Choroid plexus epithelial cell (primary cell): ENCODE measurements at regions not wholly inside any gene's neighbourhood (a gene's known extent, or its start where the extent isn't known, plus 50 kb on each side); places are given as distances from the start of the nearest gene placed in this dataset.

ENCODE experiments used
- DNase-seq: peaks from one replicate; pipeline ENCODE4 v3.0.0-alpha.2; 2010; ENCODE audit warnings: low read depth
- H3K4me3 ChIP-seq: 2 replicates; pipeline ENCODE4 v1.5.1; 2011; ENCODE audit warnings: low read depth, mild to moderate bottlenecking, control low read depth, low read length, moderate library complexity
- CTCF ChIP-seq: conservative IDR thresholded peaks from 2 replicates; pipeline ENCODE4 v1.5.1; 2011; ENCODE audit warnings: low read depth, mild to moderate bottlenecking, control low read depth, inconsistent platforms, low read length, moderate library complexity

DNA sequence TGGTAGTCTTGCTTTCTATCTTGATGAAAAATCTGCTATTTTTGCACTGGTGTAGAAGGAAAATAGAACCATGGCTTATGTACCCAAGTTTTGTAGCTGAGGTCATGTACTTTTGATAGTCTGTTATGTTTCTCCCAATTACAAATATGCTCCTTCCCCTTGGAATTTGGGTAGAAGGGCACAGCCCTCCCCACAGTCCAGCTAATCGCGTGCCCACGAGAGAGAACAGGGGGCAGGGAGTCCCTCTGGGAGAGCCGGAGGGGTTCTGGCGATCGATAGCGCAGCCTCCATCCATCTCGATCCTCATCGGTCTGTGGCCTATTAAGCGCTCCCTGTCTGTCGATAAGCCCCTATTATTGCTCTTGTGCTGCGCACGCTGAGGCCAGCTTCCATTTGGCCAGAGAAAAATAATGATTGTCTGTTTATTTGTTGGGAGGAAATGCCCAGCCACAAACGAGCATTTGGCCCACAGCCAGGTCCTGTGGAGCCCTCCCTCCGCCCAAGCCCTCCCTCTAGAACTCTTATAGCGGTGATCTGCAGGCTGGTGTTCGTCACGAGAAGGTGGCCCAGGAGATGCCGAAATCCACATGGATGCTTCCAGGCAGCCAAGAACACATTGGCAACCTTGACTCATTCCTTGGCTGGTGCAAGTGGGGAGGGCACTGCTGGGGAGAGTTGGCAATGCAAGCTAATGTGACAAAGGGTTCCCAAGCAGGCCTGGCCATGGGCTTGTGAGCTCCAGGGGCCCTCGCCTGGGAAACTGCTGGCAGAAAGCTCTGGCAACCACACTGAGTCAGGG lies 134.7 kb upstream of the TNR start:
- H3K4me3 ChIP-seq = no peak overlapping the region
- no peak for DNase-seq
- no peak for TF ChIP-seq CTCF

- no peak overlapping the region for H3K4me3 ChIP-seq
- no peak for TF ChIP-seq CTCF
- DNase-seq = no peak
These were observed 132.2 kb upstream of the TNR start for GRCh38 chr1:175875556-175875955.

DNA sequence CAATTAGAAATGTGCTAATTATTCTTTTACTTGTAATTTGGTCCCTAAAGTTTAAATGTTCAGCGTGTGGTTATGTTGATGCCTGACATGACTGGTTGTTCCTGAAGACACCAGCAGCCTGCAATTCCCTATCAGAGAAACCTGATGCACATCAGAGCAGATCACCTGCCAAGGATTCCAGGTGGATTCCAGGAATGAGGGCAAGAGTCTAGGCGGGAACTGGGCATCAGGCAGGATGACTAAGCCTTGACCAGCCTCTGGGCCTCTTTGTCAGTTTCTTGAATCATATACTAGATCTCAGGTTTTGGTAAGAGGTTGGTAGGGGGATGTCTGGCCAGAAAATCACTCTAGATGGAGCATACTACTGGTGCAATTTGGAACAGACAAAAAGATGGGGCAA lies 130.7 kb upstream of the TNR start:
- DNase-seq = no peak
- TF ChIP-seq CTCF = no peak
- no peak overlapping the region for H3K4me3 ChIP-seq

DNA sequence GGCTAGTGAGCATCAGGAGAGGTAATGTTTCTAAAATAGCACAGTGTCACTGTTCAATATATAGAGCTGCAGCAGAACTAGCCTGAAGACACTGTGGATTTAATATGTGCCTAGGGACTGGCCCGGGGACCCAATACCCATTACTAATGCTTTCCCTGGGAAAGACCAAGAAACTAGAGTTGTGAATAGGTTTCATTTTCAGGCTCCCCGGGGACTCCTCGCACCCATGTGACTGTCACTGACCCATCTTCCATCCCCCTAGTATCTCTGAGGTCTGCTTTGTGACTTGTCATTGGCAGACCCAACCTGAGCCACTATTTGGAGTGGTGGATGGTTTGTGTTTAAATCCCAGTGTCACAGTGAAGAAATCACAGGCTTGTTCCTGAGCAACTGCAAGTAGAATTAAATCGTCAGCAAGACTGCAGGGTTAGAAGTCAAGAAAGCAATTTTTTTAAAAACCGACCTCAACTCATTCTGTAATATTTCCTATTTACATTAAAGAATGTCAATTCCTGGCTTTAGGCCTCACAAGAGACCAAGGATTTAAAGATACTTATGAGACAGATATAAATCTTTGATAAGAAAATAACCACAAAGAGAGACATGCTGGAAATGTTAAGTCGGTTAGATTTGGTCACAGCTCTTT lies 130.0 kb upstream of the TNR start:
- no peak overlapping the region for H3K4me3 ChIP-seq
- DNase-seq = no peak
- no peak for TF ChIP-seq CTCF

DNA sequence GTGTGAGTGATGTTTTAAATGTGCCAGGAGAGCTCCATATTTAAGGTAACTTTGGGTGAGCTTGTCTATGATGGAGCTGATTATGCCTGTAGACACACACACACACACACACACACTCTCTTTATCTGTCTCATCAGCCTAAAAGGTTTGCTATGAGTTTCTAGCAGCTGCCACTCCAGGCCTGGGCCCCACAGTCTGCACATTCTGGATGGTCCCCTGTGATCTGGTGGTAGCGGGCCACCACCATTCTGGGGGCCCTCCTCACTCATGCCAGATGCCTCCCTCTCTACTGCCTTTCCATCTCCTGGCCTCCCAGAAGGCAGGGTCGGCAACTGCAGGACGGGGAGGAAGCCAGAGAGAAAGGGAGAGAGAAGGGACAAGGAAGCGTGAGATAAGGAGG lies 129.2 kb upstream of the TNR start:
- no peak for DNase-seq
- TF ChIP-seq CTCF = no peak
- no peak overlapping the region for H3K4me3 ChIP-seq

GRCh38 chr1:175871647-175872046 lies 128.3 kb upstream of the TNR start:
- TF ChIP-seq CTCF = no peak
- no peak for DNase-seq
- H3K4me3 ChIP-seq = no peak overlapping the region

- TF ChIP-seq CTCF = no peak
- DNase-seq = no peak
These were observed 126.8 kb upstream of the TNR start for GRCh38 chr1:175870217-175870616.

More at GRCh38 chr1:175870217-175870616, 126.8 kb upstream of the TNR start:
- no peak overlapping the region for H3K4me3 ChIP-seq
